ENCODE measurements at regions not wholly inside any gene's neighbourhood (a gene's known extent, or its start where the extent isn't known, plus 50 kb on each side); places are given as distances from the start of the nearest gene placed in this dataset.
A peak's percentile ranks its signal among the peaks of the same experiment; 100 is the strongest.

DNA sequence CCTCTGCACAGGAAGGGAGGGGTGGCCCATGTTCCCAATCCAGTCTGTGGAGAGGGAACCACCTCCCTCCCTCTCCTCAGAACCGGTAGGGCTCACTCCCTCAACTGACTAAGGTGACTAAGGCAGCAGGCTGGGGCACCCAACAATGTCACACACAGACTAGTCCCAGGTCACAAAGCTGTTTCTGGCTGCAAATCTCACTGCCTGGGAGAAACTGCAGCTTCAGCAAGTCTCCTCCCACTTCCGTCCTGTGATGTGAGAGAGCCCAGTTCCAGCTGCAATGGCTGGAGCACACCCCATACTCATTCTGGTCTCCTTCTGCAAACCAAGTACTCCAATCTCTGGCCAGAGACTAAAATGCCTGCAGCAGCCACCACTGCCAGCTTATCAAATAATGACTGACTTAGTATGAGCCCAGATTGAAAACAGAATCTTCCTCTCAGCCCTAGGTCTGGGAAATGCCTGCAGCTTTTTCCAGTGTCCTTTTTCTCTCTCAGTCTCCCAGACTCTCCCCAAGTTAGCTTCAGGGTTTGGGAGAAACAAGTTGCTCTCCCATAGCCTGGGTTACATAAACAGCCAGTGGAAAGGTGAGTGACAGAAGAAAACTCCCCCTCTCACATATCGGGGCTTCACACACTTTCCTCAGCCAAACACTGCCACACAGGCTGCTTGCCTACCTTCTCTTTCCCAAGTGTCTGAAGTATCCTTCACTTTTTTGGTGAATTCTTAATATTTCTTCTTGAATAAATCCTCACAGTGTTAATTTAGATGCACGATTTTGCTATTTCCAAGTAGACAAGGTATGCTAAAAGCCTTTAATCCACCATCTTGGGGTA lies 247.4 kb upstream of the RASA1 start:
- H3K4me3 ChIP-seq (ENCODE audit: low read depth, low read length): peak overlapping the region; percentile 35

DNA sequence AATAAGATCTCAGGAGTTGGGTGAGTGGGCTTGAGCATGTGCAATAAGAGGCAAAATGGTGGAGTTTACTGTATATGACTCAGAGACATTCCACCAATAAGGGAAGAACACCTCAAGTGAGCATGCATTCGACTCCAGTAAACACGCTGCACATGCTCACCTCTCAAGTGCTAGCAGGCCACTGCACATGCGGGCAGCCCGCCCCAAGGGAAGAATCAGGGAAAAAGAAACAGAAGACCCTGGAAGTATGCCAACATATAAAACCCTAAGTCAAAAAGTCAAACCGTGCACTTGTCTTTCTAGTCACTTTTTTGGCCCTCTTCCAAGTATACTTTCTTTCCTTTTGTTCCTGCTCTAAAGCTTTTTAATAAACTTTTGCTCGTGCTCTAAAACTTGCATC lies 245.3 kb upstream of the RASA1 start:
- TF ChIP-seq CTCF (IDR thresholded peaks at IDR 0.05; ENCODE audit: low read depth, low read length): no peak
- Histone ChIP-seq H3K9me3 (ENCODE audit: severe bottlenecking) (no peaks in the 10 kb centered on the region), H3K36me3 (no peaks in the 10 kb centered on the region; the same call in 1 of the 2 replicates), H3K27me3 (ENCODE audit: insufficient read depth, low read depth, severe bottlenecking) (no peaks in the 10 kb centered on the region), H3K4me3 (ENCODE audit: low read depth, low read length) (no peak overlapping the region), H3K27ac (no peak overlapping the region)
- DNase-seq: no peak

More for the DNA sequence above, 247.4 kb upstream of the RASA1 start:
- Histone ChIP-seq H3K27ac (peak overlapping the region; percentile 68), H3K9me3 (ENCODE audit: severe bottlenecking) (no peaks in the 10 kb centered on the region), H3K36me3 (no peaks in the 10 kb centered on the region; the same call in 1 of the 2 replicates), H3K27me3 (ENCODE audit: insufficient read depth, low read depth, severe bottlenecking) (no peaks in the 10 kb centered on the region)
- peak; percentile 34 for DNase-seq
- TF ChIP-seq CTCF (IDR thresholded peaks at IDR 0.05; ENCODE audit: low read depth, low read length): no peak

- no peak for DNase-seq
- Histone ChIP-seq H3K27me3 (ENCODE audit: insufficient read depth, low read depth, severe bottlenecking) (no peaks in the 10 kb centered on the region), H3K36me3 (no peaks in the 10 kb centered on the region), H3K9me3 (ENCODE audit: severe bottlenecking) (no peaks in the 10 kb centered on the region), H3K27ac (no peak overlapping the region), H3K4me3 (ENCODE audit: low read depth, low read length) (no peak overlapping the region)
- TF ChIP-seq CTCF (IDR thresholded peaks at IDR 0.05; ENCODE audit: low read depth, low read length): no peak
These were observed 240.1 kb upstream of the RASA1 start for GRCh38 chr5:87027570-87027969.

GRCh38 chr5:87029951-87030350 lies 237.7 kb upstream of the RASA1 start:
- Histone ChIP-seq H3K27ac (no peak overlapping the region), H3K27me3 (ENCODE audit: insufficient read depth, low read depth, severe bottlenecking) (no peaks in the 10 kb centered on the region), H3K36me3 (no peaks in the 10 kb centered on the region), H3K9me3 (ENCODE audit: severe bottlenecking) (no peaks in the 10 kb centered on the region), H3K4me3 (ENCODE audit: low read depth, low read length) (no peak overlapping the region)
- no peak for TF ChIP-seq CTCF (IDR thresholded peaks at IDR 0.05; ENCODE audit: low read depth, low read length)
- no peak for DNase-seq

DNA sequence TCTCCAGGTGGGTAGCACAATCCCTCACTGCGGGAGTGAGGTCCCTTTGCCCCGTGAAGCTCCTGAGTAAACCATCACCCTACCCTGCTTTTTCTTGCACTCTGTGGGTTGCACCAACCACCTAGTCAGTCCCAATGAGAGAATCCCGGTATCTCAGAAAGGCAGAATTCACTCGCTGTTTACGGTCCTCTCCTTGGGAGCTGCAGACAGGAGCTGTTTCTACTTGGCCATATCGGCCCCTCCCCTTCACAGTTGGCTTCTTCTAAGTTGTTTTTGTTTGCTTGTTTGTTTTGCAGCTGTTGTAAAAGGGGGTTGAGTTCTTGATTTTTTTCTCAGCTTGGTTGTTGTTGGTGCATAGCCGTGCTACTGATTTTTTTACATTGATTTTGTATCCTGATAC lies 237.0 kb upstream of the RASA1 start:
- Histone ChIP-seq H3K36me3 (no peaks in the 10 kb centered on the region), H3K27me3 (ENCODE audit: insufficient read depth, low read depth, severe bottlenecking) (no peaks in the 10 kb centered on the region), H3K27ac (no peak overlapping the region), H3K4me3 (ENCODE audit: low read depth, low read length) (no peak overlapping the region), H3K9me3 (ENCODE audit: severe bottlenecking) (no peaks in the 10 kb centered on the region)
- no peak for TF ChIP-seq CTCF (IDR thresholded peaks at IDR 0.05; ENCODE audit: low read depth, low read length)
- DNase-seq: no peak

DNA sequence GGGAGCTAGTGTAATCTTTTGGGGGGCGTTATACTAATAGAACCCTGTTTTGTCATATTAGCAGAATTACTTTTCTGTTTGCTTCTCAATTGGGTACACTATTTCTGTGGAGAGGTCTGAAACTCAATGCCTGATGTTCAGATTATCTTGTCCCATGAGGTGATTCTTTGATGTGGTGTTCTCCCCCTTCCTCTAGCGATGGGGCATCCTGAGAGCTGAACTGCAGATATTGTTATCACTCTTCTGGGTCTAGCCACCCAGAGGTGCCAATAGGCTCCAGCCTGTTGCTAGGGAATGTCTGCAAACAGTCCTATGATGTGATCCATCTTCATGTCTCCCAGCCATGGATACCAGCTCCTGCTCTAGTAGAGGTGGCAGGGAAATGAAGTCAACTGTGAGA lies 233.1 kb upstream of the RASA1 start:
- TF ChIP-seq CTCF (IDR thresholded peaks at IDR 0.05; ENCODE audit: low read depth, low read length): no peak
- Histone ChIP-seq H3K36me3 (no peaks in the 10 kb centered on the region), H3K27me3 (ENCODE audit: insufficient read depth, low read depth, severe bottlenecking) (no peaks in the 10 kb centered on the region), H3K27ac (no peak overlapping the region), H3K9me3 (ENCODE audit: severe bottlenecking) (no peaks in the 10 kb centered on the region), H3K4me3 (ENCODE audit: low read depth, low read length) (no peak overlapping the region)
- no peak for DNase-seq

All from WERI-Rb-1 (cell line).